NCI-H128 (cell line): ENCODE measurements at regions not wholly inside any gene's neighbourhood (a gene's known extent, or its start where the extent isn't known, plus 50 kb on each side); places are given as distances from the start of the nearest gene placed in this dataset.
A peak's percentile ranks its signal among the peaks of the same experiment; 100 is the strongest.
"Not testable (repeated sequence)": the region's sequence is repeated elsewhere in the genome, so short reads cannot be mapped to it uniquely, and the experiment has no call there.

Experiments
- DNase-seq: peaks from one replicate; lab custom pipeline; 2025; ENCODE audit not compliant: unreplicated experiment; lab: John Stamatoyannopoulos, UW

- DNase-seq, result no peak
Measured at GRCh38 chr9:31854187-31854586, 530.3 kb upstream of the ACO1 start.

DNA sequence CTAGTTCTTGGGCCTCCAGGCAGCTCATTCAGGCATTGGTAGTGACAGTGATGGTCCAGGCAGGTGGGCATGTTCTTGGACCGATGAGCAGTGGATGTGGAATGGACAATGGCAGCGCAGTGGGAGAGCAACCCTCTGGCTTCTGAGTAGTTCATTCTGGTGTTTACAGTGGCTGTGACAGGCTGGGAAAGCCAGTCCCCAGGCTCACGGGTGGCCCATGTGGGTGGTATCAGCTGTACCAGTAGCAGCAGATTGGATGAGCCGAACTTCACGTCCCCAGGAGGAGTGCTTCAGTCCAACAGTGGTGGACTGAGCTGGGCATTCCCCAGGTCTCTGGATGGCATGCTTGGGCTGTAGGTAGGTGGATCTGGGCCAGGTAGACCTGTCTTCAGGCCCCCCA, 515.6 kb upstream of the ACO1 start:
- no peak for DNase-seq

DNA sequence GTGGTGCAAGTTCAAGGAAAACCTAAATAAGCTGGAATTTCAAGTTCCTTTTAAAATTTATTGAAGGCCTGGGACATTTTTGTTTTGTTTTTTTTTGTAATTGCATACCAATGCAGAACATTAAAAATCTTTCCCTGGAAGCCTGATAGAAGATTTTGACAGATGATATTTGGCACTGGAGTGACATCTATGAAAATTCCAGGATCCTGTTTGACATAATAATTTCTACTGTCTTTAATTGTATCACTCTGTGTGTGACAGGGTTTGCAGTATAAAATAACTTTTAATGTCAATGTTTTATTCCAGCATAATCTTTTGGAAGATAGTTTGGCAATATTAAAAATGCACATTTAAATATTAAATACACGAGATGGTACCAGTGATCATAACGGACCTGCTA, 514.2 kb upstream of the ACO1 start:
- no peak for DNase-seq

- DNase-seq, result no peak
Measured at GRCh38 chr9:31873722-31874121, 510.7 kb upstream of the ACO1 start.

DNA sequence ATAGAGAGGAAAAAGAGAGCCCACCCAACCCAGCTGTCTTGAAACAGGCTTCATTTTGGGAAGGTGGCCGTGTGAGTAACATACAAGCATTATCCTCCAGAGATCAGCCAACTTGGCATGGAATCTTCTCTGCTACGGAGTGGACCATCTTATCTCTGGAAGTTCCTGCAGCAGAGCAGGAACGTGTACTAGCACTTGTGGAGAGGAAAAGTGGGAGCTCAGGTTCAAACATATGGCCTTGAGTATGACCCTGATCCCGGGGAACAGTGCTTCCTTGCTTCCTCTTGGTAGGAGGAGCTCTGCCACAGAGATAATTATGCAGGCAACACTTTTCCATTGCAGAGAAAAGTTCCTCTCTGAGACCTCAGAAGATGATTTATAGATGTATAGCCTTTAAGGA, 490.4 kb upstream of the ACO1 start:
- DNase-seq, result no peak

DNA sequence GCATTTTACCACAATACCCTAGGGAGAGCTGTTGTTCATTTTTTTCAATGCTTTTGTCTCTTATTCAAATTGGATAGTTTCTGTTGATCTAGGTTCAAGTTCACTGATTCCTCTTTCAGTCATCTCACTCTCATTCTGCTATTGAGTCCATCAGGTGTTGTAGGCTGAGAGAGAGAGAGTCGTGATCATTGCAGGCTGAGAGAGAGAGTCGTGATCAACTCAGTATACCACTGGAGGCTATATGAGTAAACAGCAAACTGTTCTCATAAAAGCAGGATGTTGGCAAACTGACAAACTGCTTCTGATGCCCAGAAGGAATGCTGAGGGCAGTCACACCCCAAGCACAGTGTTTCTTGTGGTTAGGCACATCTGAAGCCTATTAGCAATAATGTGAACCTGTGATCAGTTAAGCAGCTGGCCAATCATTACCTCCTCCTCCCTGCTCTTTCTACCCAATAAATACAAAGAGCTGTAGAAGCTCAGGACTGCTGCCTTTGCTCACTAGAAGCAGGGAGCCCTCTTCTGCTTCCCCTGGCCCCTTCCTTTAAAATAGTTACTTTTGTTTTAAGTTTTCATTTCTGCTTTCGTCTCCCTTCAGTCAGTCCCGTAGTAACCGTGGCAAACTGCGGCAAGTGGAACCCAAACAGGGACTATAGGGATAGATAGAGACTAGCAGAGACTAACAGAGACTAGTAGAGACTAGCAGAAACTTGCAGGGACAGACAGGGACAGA, 476.1 kb upstream of the ACO1 start:
- no peak for DNase-seq

GRCh38 chr9:31908891-31909480, 475.5 kb upstream of the ACO1 start:
- no peak for DNase-seq

- no peak for DNase-seq
Measured at GRCh38 chr9:31912636-31913035, 471.8 kb upstream of the ACO1 start.

GRCh38 chr9:31916591-31917241, 467.7 kb upstream of the ACO1 start:
- no peak for DNase-seq

- not testable (repeated sequence) for DNase-seq
Measured at GRCh38 chr9:31937737-31938136, 446.7 kb upstream of the ACO1 start.

- no peak for DNase-seq
Measured at GRCh38 chr9:31950756-31951155, 433.7 kb upstream of the ACO1 start.

DNA sequence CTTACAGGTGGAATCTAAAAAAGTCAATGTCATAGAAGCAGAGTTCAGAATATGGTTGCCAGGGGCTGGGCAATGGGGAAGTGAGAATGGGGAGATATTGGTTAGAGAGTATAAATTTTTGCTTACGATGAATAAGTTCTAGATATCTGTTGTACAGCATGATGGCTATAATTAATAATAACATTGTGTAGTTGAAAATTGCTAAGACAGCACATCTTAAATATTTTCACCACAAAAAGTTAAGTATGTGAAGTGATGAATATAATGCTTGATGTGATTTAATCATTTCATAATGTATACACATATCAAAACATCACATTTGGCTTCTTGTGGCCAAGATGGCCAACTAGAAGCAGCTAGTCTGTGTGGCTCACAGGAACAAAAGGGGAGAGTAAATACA, 425.9 kb upstream of the ACO1 start:
- DNase-seq, result no peak

DNA sequence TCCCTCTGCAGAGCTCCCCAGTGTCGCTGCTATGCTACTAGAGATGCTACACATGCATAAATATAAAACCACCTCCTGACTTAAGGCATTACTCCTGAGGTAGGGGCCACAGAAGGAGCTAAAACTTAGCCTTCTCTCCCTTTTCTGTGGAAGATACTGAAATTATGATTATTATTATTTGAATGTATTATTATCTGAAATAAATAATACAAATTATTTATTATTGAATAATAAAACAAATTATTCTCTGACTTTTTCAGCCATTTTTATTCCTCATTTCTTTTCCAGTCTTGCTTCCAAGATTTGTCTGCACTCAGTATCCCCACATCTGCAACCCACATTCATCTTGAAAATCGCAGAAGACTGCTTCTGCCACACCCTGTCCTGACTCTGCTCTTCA, 414.9 kb upstream of the ACO1 start:
- DNase-seq, result no peak

GRCh38 chr9:31983895-31984294, 400.5 kb upstream of the ACO1 start:
- peak; percentile 30 for DNase-seq

GRCh38 chr9:31996331-31996730, 388.1 kb upstream of the ACO1 start:
- DNase-seq, result no peak

DNA sequence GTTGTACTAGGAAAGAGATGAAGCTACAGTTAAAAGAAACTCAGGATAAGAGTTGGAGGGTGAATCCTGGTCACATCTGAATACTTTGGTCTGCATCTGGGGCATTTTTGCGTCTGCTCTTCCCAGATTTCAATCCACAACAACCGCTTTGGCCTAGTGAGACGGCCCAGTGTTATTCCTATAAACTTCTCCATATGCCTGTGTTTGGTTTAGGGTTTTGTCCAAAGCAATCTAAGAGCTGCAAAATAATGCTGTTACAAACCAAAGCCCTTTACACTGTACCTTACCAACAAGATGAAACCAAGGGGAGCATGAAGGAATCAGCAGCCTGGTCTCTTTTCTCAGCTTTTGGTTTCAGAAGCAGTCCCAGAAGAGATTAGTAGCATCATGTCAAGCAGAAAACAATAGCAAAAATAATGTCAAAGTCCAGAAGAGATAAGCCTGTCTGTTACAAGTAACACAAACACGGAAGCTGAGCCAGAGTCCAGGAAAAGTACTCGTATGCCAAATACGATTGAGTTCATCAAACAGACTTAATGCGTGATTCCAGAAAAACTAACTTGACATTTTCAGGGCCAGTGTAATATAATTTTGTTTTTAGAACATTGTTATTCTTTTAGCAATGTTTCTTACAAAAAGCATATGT, 379.9 kb upstream of the ACO1 start:
- DNase-seq, result no peak

GRCh38 chr9:32010322-32010721, 374.1 kb upstream of the ACO1 start:
- DNase-seq, result no peak

- DNase-seq, result no peak
Measured at GRCh38 chr9:32011049-32011448, 373.4 kb upstream of the ACO1 start.

GRCh38 chr9:32015795-32016194, 368.6 kb upstream of the ACO1 start:
- DNase-seq, result no peak

GRCh38 chr9:32045513-32045912, 338.9 kb upstream of the ACO1 start:
- DNase-seq, result no peak

DNA sequence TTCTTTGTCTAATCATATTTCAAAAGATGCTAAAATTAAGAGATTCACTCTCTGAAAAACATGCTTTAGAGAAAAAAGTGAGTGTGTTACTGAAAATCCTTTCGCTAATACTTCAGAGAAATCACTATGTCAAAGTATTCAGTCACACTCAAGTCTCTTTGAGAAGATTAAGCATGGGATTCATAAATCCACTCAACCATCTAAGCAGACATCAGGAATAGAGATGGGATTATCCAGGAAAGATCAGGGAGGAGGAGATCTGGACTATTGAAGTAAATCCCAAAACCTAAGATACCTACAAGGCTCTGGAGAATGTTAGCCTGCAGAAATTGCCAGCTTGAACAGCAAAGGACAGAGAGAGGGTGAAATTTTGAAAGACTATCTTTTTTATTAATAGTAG, 317.2 kb upstream of the ACO1 start:
- DNase-seq, result no peak
